Endothelial cell of umbilical vein (primary cell): ENCODE measurements at regions not wholly inside any gene's neighbourhood (a gene's known extent, or its start where the extent isn't known, plus 50 kb on each side); places are given as distances from the start of the nearest gene placed in this dataset.
"Not testable (repeated sequence)": the region's sequence is repeated elsewhere in the genome, so short reads cannot be mapped to it uniquely, and the experiment has no call there.

Source experiments
- BruUV-seq: library from RNA; stranded (reverse); fragments of 400-500 nt; replicated peaks from 2 replicates; lab custom pipeline; 2021; lab: Mats Ljungman, UMichigan
- CTCF ChIA-PET: fragments of 300-600, 350-600 bp; sonication (Branson Sonifier 250); formaldehyde crosslinking; loops from one replicate; lab custom pipeline; 2021; ENCODE audit warnings: antibody characterized with exemption, inconsistent platforms; lab: Charles Lee
- POLR2A ChIA-PET: fragments of 300-600, 350-600 bp; sonication (Branson Sonifier 250); formaldehyde crosslinking; loops from one replicate; lab custom pipeline; 2021; ENCODE audit warnings: antibody characterized with exemption, inconsistent platforms; lab: Charles Lee
- DNase-seq: peaks from one replicate; pipeline ENCODE4 v3.0.0-alpha.2; 2011; ENCODE audit warnings: low read depth, low spot score
- FAIRE-seq: peaks from 2 replicates; lab custom pipeline; 2011; peaks lifted over from hg19 to GRCh38; lab: Jason Lieb, UNC
- H2AFZ ChIP-seq: 2 replicates; pipeline ENCODE4 v1.6.0; 2012; ENCODE audit warnings: low read depth, low read length, control low read depth, inconsistent platforms
- H3K27ac ChIP-seq: 2 replicates; pipeline ENCODE4 v1.5.1; 2011; ENCODE audit warnings: low read depth, mild to moderate bottlenecking, control low read depth, low read length, moderate library complexity; ENCODE audit not compliant: insufficient read depth
- H3K27me3 ChIP-seq, 2 experiments: 2 replicates each; pipeline versions ENCODE4 v1.6.0 to v1.6.1; 2011; ENCODE audit warnings: low read length in 2 of 2, mixed read lengths in 1 of 2; ENCODE audit not compliant: control insufficient read depth in 2 of 2, insufficient read depth in 2 of 2
- H3K36me3 ChIP-seq, 2 experiments: 2 replicates in 1 of 2; 3 replicates in 1 of 2; pipeline ENCODE4 v1.5.1; 2011; ENCODE audit warnings: low read length in 2 of 2, mild to moderate bottlenecking in 1 of 2, moderate library complexity in 1 of 2; ENCODE audit not compliant: control insufficient read depth in 2 of 2, insufficient read depth in 2 of 2; ENCODE audit errors: extremely low read depth in 1 of 2
- H3K4me1 ChIP-seq: 3 replicates; pipeline ENCODE4 v1.5.1; 2011; ENCODE audit warnings: mild to moderate bottlenecking, low read length; ENCODE audit not compliant: control insufficient read depth, insufficient read depth; ENCODE audit errors: extremely low read depth
- H3K4me2 ChIP-seq: 2 replicates; pipeline ENCODE4 v1.6.1; 2011; ENCODE audit warnings: low read length, control low read depth, mixed read lengths; ENCODE audit not compliant: insufficient read depth
- H3K4me3 ChIP-seq, 3 experiments: fragments of 200-600 bp in 1 of 3; sonication (generic), shearing (Covaris generic) in 1 of 3; replicated peaks in 1 of 3; 2 replicates each; pipeline ENCODE4 v1.5.1; 2011 to 2016; ENCODE audit warnings: control low read depth in 3 of 3, low read length in 3 of 3, mild to moderate bottlenecking in 2 of 3, inconsistent platforms in 1 of 3, low read depth in 1 of 3, moderate library complexity in 1 of 3; ENCODE audit not compliant: insufficient read depth in 1 of 3
- H3K79me2 ChIP-seq: 2 replicates; pipeline ENCODE4 v1.6.0; 2012; ENCODE audit warnings: low read length, inconsistent platforms; ENCODE audit not compliant: control insufficient read depth, insufficient read depth
- H3K9ac ChIP-seq: replicated peaks from 2 replicates; pipeline ENCODE3; 2011; ENCODE audit warnings: low read length, control low read depth; ENCODE audit not compliant: insufficient read depth; ENCODE audit errors: extremely low read depth
- H3K9me1 ChIP-seq: replicated peaks from 3 replicates; pipeline ENCODE4 v1.6.0; 2011; ENCODE audit warnings: mild to moderate bottlenecking, low read length; ENCODE audit not compliant: control insufficient read depth, insufficient read depth; ENCODE audit errors: extremely low read depth
- H3K9me3 ChIP-seq: replicated peaks from 2 replicates; pipeline ENCODE4 v1.5.1; 2012; ENCODE audit warnings: low read length, inconsistent platforms; ENCODE audit not compliant: control insufficient read depth, insufficient read depth
- H4K20me1 ChIP-seq: replicated peaks from 2 replicates; pipeline ENCODE3; 2011; ENCODE audit warnings: mild to moderate bottlenecking, low read length; ENCODE audit not compliant: control insufficient read depth, insufficient read depth; ENCODE audit errors: extremely low read depth
- EZH2 ChIP-seq: IDR thresholded peaks from 2 replicates; pipeline ENCODE4 v1.6.1; 2012; ENCODE audit warnings: borderline replicate concordance, low read depth, mild to moderate bottlenecking, moderate library complexity, low read length, inconsistent platforms; ENCODE audit not compliant: severe bottlenecking
- FOS ChIP-seq: IDR thresholded peaks from 2 replicates; pipeline ENCODE4 v1.6.1; 2011; ENCODE audit warnings: mild to moderate bottlenecking, low read length, moderate library complexity, borderline replicate concordance; ENCODE audit not compliant: insufficient read depth
- GATA2 ChIP-seq: IDR thresholded peaks from 2 replicates; pipeline ENCODE4 v1.7.0; 2011; ENCODE audit warnings: low read depth, mild to moderate bottlenecking, moderate library complexity, mixed read lengths, low read length; ENCODE audit not compliant: insufficient read length, insufficient read depth
- MAX ChIP-seq: IDR thresholded peaks from 2 replicates; pipeline ENCODE4 v1.6.1; 2011; ENCODE audit not compliant: insufficient read depth, insufficient read length
- POLR2AphosphoS5 ChIP-seq: IDR thresholded peaks from 2 replicates; pipeline ENCODE4 v1.6.1; 2012; ENCODE audit warnings: low read depth, mild to moderate bottlenecking, control low read depth, low read length, moderate library complexity; ENCODE audit not compliant: insufficient read depth
- dilution Hi-C: fragments of 300-500 bp; cut with MboI; formaldehyde crosslinking; loops from one replicate; pipeline ENCODE4 v1.15.0; 2019; ENCODE audit warnings: low sequenced_read_pairs; ENCODE audit not compliant: extremely low pct_ligation_motif_present
- intact Hi-C: fragments of 100-400 bp; cut with micrococcal nuclease; formaldehyde crosslinking; loops from one replicate; pipeline ENCODE4 v1.10.0; 2022

- H3K36me3 ChIP-seq = no peaks in the 10 kb centered on the region
- H3K27ac ChIP-seq = no peak overlapping the region
- no peak overlapping the region for H3K9ac ChIP-seq
- H3K4me1 ChIP-seq = no peaks in the 10 kb centered on the region
- no peak for TF ChIP-seq FOS
- H3K9me3 ChIP-seq = no peaks in the 10 kb centered on the region
- intact Hi-C loops (no loop called here), dilution Hi-C loops (no loop called here)
- BruUV-seq = no TSS peak
- H3K4me2 ChIP-seq = no peak overlapping the region
- no peaks in the 10 kb centered on the region for H4K20me1 ChIP-seq
- FAIRE-seq (no peak), DNase-seq (no peak)
- CTCF ChIA-PET = interaction anchor here (1.4 kb wide), 1 partner anchor 227 kb away, joined by 3 read pairs; no protein-coding TSS in a partner anchor
- no peak overlapping the region for H2AFZ ChIP-seq
- POLR2A ChIA-PET = no interaction called here
- H3K4me3 ChIP-seq = no peak overlapping the region
- H3K79me2 ChIP-seq = no peaks in the 10 kb centered on the region
- H3K9me1 ChIP-seq = no peaks in the 10 kb centered on the region
- H3K27me3 ChIP-seq = no peaks in the 10 kb centered on the region
Measured at GRCh38 chr4:10384974-10385373, 72.3 kb downstream of the ZNF518B start.

DNA sequence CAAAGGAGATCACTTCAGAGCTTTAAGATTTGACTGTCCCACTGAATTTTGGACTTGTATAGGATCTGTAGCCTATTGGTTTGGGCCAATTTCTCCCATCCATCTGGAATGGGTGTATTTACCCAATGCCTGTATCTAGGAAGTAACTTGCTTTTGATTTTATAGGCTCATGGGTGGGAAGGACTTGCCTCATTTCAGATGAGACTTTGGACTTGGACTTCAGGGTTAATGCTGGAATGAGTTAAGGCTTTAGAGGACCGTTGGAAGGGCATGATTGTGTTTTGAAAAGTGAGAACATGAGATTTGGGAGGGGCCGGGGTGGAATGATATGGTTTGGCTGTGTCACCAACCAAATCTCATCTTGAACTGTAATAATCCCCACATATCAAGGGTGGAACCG lies 73.8 kb downstream of the ZNF518B start:
- Histone ChIP-seq H3K4me2 (no peak overlapping the region), H2AFZ (no peak overlapping the region), H3K4me3 (no peak overlapping the region), H3K79me2 (no peaks in the 10 kb centered on the region), H3K9me3 (no peaks in the 10 kb centered on the region), H3K9ac (no peak overlapping the region), H3K27ac (no peak overlapping the region), H3K27me3 (no peaks in the 10 kb centered on the region), H3K4me1 (no peaks in the 10 kb centered on the region), H4K20me1 (no peaks in the 10 kb centered on the region), H3K36me3 (no peaks in the 10 kb centered on the region), H3K9me1 (no peaks in the 10 kb centered on the region)
- TF ChIP-seq GATA2 (no peak), MAX (no peak), EZH2 (no peak), FOS (no peak), POLR2AphosphoS5 (no peak)
- BruUV-seq = no TSS peak
- intact Hi-C loops (no loop called here), dilution Hi-C loops (no loop called here)
- DNase-seq (no peak), FAIRE-seq (no peak)
- ChIA-PET CTCF (interaction anchor here (1.5 kb wide), 1 partner anchor 218 kb away, joined by 4 read pairs; no protein-coding TSS in a partner anchor), POLR2A (no interaction called here)

DNA sequence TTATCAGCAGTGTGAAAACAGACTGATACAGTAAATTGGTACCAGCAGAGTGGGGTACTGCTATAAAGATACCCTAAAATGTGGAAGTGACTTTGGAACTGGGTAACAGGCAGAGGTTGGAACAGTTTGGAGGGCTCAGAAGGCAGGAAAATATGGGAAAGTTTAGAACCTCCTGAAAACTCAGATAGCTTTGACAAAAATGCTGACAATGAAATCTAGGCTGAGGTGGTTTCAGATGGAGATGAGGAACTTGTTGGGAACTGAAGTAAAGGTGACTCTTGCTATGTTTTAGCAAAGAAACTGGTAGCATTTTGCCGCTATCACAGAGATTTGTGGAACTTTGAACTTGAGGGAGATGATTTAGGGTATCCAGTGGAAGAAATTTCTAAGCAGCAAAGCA lies 75.1 kb downstream of the ZNF518B start:
- H3K9me3 ChIP-seq, H3K4me1 ChIP-seq, FAIRE-seq, H3K27me3 ChIP-seq, intact Hi-C loops, POLR2A ChIA-PET, DNase-seq, dilution Hi-C loops, H4K20me1 ChIP-seq, H3K79me2 ChIP-seq, H3K36me3 ChIP-seq, H3K9ac ChIP-seq, CTCF ChIA-PET, H3K9me1 ChIP-seq, H3K4me2 ChIP-seq, H2AFZ ChIP-seq, H3K27ac ChIP-seq, H3K4me3 ChIP-seq, BruUV-seq: not testable (repeated sequence)
